Activated naive CD4-positive, alpha-beta T cell treated with anti-CD3 and anti-CD28 coated beads, Interleukin-2, amount 50 U/mL, for 24 hours (primary cell): ENCODE measurements at regions not wholly inside any gene's neighbourhood (a gene's known extent, or its start where the extent isn't known, plus 50 kb on each side); places are given as distances from the start of the nearest gene placed in this dataset.
"Not testable (repeated sequence)": the region's sequence is repeated elsewhere in the genome, so short reads cannot be mapped to it uniquely, and the experiment has no call there.

ENCODE experiments used
- H3K27ac Mint-ChIP-seq: one replicate; pipeline ENCODE4 v1.8.0; 2021; ENCODE audit warnings: mild to moderate bottlenecking, mixed read lengths
- H3K27me3 Mint-ChIP-seq: one replicate; pipeline ENCODE4 v1.8.0; 2021; ENCODE audit warnings: mixed read lengths
- H3K36me3 Mint-ChIP-seq: one replicate; pipeline ENCODE4 v1.8.0; 2021; ENCODE audit warnings: mixed read lengths
- H3K4me1 Mint-ChIP-seq: one replicate; pipeline ENCODE4 v1.8.0; 2021; ENCODE audit warnings: mixed read lengths
- H3K4me3 Mint-ChIP-seq: one replicate; pipeline ENCODE4 v1.8.0; 2021; ENCODE audit warnings: mild to moderate bottlenecking, mixed read lengths
- H3K9me3 Mint-ChIP-seq: one replicate; pipeline ENCODE4 v1.8.0; 2021; ENCODE audit warnings: mixed read lengths

DNA sequence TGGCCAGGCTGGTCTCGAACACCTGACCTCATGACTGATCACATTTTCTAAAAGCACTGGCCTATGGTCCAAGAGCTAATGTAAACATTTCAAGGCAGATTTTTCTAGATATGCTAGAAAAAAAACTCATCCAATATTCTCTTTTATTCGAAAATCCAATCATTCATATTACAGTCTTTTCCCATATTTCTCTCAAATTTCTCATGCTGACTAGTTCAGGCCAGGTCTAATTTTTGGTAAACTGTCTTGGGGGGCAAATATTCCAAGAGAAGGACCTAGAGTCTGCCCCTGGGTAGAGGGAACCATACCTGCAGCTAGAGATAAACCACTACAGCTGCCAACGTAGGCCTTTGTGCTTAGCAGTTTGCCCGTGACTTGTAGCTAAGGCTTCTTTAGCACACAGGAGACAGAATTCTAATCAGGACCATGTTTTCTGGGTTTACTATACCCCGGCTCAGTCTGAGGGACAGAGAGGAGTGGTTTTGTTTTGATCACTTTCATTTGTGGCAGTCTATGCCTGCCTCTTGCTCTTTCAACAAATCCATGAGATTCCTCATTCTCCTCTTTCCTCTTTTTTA lies 71.8 kb upstream of the CITED2 start:
- Mint-ChIP-seq H3K36me3 (no peaks in the 10 kb centered on the region), H3K4me1 (no peaks in the 10 kb centered on the region), H3K4me3 (no peak overlapping the region), H3K9me3 (no peaks in the 10 kb centered on the region), H3K27me3 (peaks cover 1% of the 10 kb centered on the region), H3K27ac (no peak overlapping the region)

DNA sequence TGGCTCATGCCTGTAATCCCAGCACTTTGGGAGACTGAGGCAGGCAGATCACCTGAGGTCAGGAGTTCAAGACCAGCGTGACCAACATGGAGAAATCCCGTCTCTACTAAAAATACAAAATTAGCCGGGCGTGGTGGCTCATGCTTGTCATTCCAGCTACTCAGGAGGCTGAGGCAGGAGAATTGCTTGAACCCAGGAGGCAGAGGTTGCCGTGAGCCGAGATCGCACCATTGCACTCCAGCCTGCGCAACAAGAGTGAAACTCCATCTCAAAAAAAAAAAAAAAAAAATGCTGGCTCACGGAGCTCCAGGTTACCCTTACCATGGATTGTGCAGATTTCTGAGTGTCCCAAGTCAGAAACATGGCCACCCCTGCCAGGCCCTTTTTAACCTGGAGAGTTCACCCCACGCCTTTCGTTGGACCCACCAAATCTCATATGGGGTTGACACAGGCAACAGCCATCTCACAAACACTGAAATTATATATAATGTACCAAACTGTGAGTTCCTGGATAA lies 69.9 kb upstream of the CITED2 start:
- H3K4me3 Mint-ChIP-seq, H3K36me3 Mint-ChIP-seq, H3K27ac Mint-ChIP-seq, H3K27me3 Mint-ChIP-seq, H3K4me1 Mint-ChIP-seq, H3K9me3 Mint-ChIP-seq: not testable (repeated sequence)

DNA sequence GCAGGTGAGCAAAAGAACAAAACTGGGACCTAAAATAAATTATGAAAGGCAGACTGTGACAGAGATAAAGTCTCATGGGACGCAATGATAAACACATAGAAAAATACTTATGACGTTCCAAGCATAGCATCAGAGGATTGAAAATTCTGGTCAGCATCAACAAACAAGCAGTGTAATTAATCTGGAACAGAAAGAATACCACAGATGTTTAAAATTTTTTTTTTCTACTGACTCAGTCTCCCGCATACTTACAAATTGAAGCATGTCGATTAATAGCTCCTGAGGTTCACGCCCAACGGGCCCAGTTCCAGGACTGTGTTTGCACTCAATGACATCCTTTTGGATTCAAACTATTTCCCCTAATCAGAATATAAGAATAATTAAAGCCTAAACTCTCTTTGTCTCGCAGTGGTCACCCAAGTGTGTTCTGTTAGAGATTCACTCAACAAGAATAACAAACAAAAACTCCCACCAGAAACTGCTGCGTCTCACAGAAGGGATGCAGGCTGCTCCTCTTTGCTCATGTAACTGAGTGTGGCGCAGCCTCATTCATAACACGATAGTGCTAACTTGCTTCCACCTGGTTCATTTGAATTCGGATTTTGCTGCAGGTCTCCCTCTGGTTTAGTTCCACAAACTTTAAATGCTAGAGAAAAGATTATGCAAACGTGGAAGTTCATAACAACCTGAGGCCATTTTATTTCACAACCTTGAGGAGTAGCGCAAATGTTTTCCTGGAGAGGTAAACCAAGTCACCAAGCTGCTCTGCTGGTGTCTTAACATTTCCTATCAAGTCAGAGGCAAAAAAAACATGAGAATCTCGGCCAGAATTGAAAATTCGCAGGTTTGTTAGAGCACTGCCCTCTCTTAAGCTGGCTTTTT lies 69.0 kb upstream of the CITED2 start:
- Mint-ChIP-seq H3K27me3 (peaks cover 1% of the 10 kb centered on the region), H3K4me1 (no peaks in the 10 kb centered on the region), H3K27ac (no peak overlapping the region), H3K4me3 (no peak overlapping the region), H3K9me3 (no peaks in the 10 kb centered on the region), H3K36me3 (no peaks in the 10 kb centered on the region)

DNA sequence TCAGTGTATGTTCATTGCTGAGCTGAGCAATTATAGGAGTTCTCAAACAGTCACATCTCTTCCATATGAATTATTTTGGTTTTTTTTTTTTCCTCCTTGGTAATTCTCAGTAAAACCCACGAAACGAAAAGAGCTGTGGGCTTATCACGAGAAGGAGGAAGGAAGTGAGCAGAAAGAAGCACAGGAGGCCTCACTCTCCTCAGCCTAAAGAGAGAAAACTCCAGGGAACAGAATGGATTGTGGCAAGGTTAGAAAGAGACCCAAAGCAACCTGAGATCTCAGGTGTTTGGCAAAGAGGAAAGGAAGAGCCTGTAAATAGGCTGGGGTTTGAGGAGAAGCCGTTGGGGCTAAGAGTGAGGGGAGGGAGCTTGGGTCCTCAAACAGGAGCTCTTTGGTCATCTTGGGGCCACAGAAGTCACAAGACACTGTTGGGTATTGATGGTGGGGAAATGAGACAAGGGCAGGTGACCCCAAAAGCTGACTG lies 67.8 kb upstream of the CITED2 start:
- H3K9me3 Mint-ChIP-seq, result no peaks in the 10 kb centered on the region
- no peaks in the 10 kb centered on the region for H3K4me1 Mint-ChIP-seq
- no peak overlapping the region for H3K4me3 Mint-ChIP-seq
- H3K27ac Mint-ChIP-seq, result no peak overlapping the region
- H3K27me3 Mint-ChIP-seq, result peaks cover 1% of the 10 kb centered on the region
- H3K36me3 Mint-ChIP-seq, result no peaks in the 10 kb centered on the region

DNA sequence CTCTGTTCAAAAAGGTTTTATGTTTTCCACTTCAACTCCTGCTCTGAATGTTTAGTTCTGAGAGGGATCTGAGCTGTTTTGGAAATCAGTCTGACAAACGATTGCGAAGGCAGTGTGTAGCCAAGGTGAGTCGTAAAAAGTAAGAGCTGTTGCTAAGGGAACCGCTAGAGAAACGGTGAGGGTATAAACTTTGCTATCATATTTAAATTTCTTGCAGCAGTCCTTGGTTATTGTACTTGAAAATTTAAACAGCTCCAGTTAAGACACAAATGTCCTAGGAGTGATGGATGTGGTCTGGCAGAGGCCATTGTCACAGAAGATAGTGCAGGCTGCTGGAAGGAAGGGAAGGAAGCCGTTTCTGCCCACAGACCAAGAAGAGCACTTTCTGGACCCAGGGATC lies 64.9 kb upstream of the CITED2 start:
- Mint-ChIP-seq H3K27ac (no peak overlapping the region), H3K4me3 (no peak overlapping the region), H3K9me3 (no peaks in the 10 kb centered on the region), H3K4me1 (no peaks in the 10 kb centered on the region), H3K36me3 (no peaks in the 10 kb centered on the region), H3K27me3 (peaks cover 1% of the 10 kb centered on the region)

DNA sequence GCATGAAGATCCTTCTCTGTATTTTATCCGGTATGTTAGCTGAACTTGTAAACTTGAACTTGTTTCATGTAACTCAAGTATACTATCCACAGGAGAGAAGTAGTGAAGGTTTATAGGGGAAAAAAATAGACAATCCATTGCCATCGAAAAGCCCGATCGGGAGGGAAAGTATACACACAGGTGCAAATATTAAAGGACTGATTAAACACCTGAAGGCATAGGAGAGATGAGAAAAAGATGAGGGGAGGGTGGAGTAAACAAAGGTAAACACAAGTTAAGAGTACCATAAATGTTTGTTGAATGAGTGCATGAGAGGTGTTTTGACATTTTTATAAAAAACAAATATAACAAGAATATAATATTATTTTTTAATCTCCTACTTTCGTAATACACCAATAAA lies 64.3 kb upstream of the CITED2 start:
- Mint-ChIP-seq H3K4me1 (no peaks in the 10 kb centered on the region), H3K27me3 (peaks cover 1% of the 10 kb centered on the region), H3K9me3 (no peaks in the 10 kb centered on the region), H3K27ac (no peak overlapping the region), H3K36me3 (no peaks in the 10 kb centered on the region), H3K4me3 (no peak overlapping the region)

DNA sequence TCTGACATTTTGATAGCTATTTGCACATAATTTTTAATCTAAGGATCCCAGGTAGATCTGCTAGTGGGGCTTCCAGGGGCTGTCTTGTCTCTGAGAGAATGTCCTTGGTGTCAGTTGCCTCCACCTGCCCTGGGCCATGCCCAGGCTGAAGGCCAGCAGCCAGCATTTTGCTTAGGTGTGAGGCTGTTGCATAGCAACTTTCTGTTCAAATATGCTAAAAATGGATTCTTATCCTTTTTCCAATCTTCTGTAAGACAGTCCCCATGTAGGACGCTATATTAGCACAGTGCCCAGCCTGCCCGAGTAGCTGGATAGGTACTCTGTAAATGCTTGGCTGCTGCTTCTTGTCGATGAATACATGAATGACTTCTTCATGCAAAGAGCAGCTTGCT lies 62.5 kb upstream of the CITED2 start:
- H3K27ac Mint-ChIP-seq, result no peak overlapping the region
- H3K9me3 Mint-ChIP-seq, result no peaks in the 10 kb centered on the region

DNA sequence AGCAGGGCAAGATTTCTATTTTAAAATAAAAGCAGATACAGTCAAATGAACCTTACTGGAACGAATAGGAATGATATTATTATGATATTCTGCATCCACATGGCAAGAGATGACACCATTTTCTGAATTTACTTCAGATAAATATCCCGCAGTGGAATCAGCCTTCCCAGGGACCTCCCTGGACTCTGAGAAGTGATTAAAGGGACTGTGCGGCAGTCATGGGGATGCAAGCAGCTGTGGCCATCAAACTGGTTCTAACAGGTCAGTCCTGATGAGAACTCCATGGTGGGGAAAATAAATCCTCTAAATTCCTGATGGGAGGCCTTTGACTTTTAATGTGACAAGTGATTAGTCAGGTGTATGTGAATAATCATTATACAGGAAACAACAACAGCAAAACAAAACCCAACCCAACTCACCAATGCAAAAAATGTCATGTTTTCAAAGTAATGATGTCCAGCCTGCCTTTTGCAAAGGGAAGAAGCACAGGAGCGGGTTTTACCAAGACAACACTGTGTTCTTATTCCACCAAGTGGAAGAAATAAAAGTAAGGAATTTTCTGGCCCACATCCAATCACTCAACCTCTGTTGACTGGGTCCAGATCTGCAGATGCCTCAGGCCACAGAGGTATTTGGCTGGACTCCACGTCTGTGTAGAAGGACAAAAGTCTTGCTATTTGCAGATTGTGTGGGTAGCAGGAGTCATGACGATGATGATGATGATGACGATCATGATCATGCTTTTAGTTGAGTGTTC lies 61.9 kb upstream of the CITED2 start:
- Mint-ChIP-seq H3K27ac (no peak overlapping the region), H3K36me3 (no peaks in the 10 kb centered on the region), H3K9me3 (no peaks in the 10 kb centered on the region), H3K27me3 (peaks cover 1% of the 10 kb centered on the region), H3K4me1 (no peaks in the 10 kb centered on the region), H3K4me3 (no peak overlapping the region)

More for the DNA sequence above, 62.5 kb upstream of the CITED2 start:
- no peaks in the 10 kb centered on the region for H3K36me3 Mint-ChIP-seq
- no peaks in the 10 kb centered on the region for H3K4me1 Mint-ChIP-seq
- no peak overlapping the region for H3K4me3 Mint-ChIP-seq
- H3K27me3 Mint-ChIP-seq, result peaks cover 1% of the 10 kb centered on the region

DNA sequence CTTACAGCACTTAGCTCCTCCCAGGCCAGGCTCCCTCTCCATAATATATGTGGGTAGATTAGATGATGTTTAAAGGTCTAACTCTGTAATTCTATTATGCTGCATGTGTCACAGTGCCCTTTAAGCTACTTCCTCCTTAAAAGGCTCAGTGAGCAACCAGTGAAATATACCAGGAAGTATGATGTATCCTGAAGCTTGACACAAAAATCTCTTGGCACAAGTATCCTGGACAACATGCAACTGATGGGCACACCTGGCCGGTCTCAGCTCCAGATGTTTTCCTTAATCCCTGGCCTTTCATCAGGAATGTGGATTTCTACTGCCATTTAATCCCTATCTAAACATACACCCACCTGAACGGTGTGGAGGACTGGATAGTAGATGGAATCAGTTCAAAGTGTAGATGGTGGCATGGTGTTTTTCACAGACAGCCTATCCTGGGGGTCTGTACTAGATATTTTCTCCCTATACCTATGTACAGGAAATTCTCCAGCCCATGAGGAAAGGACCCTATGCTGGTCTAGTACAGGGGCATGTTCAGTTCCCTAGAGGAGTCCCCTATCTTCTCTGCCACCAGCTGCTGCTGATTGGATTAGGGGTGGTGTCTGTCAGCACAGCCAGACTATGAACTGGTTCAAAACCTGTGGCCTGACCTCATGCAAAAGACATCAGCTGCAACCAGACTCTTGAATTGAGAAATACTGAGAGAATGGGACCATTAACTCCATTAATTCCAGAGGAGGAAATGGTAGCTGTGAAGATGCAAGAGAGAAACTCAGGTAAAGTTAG lies 59.4 kb upstream of the CITED2 start:
- H3K4me3 Mint-ChIP-seq, result no peak overlapping the region
- no peaks in the 10 kb centered on the region for H3K36me3 Mint-ChIP-seq
- H3K27me3 Mint-ChIP-seq, result no peaks in the 10 kb centered on the region
- no peak overlapping the region for H3K27ac Mint-ChIP-seq
- no peaks in the 10 kb centered on the region for H3K4me1 Mint-ChIP-seq
- H3K9me3 Mint-ChIP-seq, result no peaks in the 10 kb centered on the region

DNA sequence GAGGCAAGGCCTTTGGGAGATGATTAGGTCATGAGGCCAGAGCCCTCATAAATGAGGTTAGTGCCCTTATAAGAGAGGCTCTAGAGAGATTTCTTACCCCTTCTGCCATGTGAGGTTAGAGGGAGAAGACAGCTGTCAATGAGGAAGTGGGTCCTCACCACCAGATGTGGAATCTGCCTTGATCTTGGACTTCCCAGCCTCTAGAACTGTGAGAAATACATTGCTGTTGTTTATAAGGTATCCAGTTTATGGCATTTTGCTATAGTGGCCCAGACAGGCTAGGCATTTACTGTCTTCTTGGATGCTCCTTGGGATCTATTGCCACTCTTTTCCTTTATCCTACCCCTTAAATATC lies 57.1 kb upstream of the CITED2 start:
- Mint-ChIP-seq H3K36me3 (no peaks in the 10 kb centered on the region), H3K9me3 (no peaks in the 10 kb centered on the region), H3K4me1 (no peaks in the 10 kb centered on the region), H3K4me3 (no peak overlapping the region), H3K27me3 (no peaks in the 10 kb centered on the region), H3K27ac (no peak overlapping the region)

DNA sequence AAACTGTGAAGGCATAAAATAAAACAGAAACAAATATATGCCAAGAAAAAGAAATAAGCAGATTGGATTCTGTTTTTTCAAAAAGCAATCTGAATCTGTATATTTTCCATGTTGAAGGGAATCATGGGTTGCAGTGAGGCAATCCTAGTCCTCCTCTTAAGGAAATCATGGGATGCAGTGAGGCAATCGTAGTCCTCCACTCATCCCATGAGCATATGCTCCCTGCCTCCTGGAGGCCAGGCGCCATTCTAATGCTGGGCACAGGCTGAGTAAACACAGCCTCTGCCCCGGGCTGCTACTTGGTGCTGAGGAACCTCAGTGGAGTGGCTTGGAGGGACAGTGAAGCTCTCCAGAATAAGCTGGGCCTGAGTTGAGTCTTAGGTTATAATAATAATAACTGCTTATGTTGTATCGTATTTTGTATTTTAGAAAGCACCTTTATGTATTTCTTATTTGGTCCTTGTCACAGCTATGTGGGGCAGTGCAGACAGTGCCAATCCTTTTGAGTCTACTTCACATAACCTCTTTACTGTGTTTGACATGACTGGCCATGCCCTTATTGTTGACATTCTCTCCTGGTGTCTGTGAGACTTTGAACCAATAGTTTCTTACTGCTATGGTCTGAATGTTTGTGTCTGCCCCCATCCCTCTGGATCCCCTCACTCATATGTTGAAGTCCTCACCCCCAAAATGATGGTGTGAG lies 56.6 kb upstream of the CITED2 start:
- H3K27ac Mint-ChIP-seq, result no peak overlapping the region
- H3K27me3 Mint-ChIP-seq, result no peaks in the 10 kb centered on the region
- no peak overlapping the region for H3K4me3 Mint-ChIP-seq
- H3K9me3 Mint-ChIP-seq, result no peaks in the 10 kb centered on the region
- H3K4me1 Mint-ChIP-seq, result no peaks in the 10 kb centered on the region
- no peaks in the 10 kb centered on the region for H3K36me3 Mint-ChIP-seq

DNA sequence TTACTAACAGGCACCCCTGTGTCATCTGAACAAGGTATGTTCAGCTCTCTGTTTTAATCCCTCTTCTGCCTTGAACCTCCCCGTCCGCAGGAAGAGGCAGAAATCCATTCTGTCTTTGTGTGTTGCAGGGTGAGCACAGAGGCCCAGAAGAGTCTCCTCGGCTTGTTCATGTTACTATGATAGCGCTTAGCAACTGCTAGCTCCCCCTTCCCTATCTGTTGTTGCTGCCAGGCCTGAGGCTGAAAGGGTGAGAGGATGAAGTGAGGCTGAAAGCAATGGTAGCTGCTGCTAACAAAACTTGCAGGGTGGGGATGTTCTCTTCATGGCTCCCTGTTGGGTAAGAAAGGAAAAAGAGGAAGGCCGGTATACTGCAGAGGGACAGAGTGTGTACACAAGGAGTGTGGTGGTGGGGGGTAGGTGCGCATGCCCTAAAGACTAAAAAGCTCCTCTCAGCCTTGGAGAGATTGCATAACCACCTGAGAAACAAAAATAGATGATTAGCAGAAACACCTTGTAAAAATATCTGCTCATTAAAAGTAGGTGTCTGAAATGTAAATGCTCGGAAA lies 55.2 kb upstream of the CITED2 start:
- no peaks in the 10 kb centered on the region for H3K4me1 Mint-ChIP-seq
- no peak overlapping the region for H3K4me3 Mint-ChIP-seq
- no peaks in the 10 kb centered on the region for H3K36me3 Mint-ChIP-seq
- no peaks in the 10 kb centered on the region for H3K27me3 Mint-ChIP-seq
- no peaks in the 10 kb centered on the region for H3K9me3 Mint-ChIP-seq
- H3K27ac Mint-ChIP-seq, result no peak overlapping the region

DNA sequence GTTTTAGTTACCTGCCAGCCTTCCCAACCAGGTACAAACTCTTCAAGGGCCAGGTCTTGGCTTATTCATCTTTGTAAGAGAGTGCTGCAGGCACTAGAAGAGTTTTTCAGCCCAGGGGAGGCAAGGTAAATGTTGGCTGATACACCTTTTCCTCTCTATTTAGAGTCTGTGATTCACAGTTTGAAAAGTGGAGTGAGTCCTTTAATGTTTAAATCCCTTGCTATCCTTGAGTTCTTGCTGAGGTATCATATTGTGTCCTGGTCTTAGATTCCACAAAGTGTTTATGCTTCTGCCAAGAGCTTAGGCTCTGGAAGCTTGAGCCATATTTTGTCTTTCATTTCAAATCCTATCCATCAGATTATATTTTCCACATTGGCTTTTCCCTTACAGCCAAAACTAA lies 52.8 kb upstream of the CITED2 start:
- Mint-ChIP-seq H3K4me3 (no peak overlapping the region), H3K27me3 (peaks cover 2% of the 10 kb centered on the region), H3K4me1 (no peaks in the 10 kb centered on the region), H3K36me3 (no peaks in the 10 kb centered on the region), H3K9me3 (no peaks in the 10 kb centered on the region), H3K27ac (no peak overlapping the region)

DNA sequence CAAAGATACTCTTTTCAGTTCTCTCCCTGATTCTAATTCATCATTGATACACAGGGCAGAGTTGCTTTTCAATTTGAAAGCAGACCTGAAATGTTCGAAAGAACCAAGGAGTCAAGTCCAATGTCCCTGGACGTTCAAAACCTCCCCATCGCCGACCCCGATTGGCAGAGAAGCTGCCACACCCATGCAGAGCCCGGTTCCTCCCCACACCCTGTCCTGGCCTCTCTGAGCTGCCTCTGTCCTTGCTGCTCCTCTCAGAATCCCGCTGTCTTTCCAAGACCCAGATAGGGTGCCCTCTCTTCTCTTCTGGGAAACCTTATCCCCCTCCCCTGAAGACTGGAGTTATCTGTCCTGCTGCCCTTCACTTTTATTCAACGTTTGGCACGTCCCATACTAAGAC lies 52.3 kb upstream of the CITED2 start:
- peaks cover 2% of the 10 kb centered on the region for H3K27me3 Mint-ChIP-seq
- no peaks in the 10 kb centered on the region for H3K36me3 Mint-ChIP-seq
- H3K4me3 Mint-ChIP-seq, result no peak overlapping the region
- H3K4me1 Mint-ChIP-seq, result no peaks in the 10 kb centered on the region
- H3K9me3 Mint-ChIP-seq, result no peaks in the 10 kb centered on the region
- H3K27ac Mint-ChIP-seq, result no peak overlapping the region

DNA sequence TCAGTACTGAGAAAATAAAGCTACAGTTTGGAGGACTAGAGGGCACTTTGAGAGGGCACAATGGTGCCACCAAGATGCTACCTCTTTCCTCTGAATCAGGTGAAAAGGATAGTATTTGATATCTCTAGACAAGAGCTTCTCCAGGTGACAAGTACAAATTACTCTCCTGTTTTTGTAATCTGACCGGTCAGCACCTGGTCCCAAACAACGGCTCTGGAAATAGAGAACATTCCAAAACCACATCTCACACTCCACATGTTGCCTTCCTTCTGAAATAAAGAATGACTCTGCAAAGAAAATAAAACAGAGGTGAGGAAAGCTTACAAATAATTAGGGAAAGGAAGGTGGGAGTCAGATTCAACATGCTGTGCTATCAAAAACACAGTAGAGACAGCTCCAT lies 51.3 kb upstream of the CITED2 start:
- Mint-ChIP-seq H3K4me1 (no peaks in the 10 kb centered on the region), H3K36me3 (no peaks in the 10 kb centered on the region), H3K4me3 (no peak overlapping the region), H3K9me3 (no peaks in the 10 kb centered on the region), H3K27me3 (peaks cover 3% of the 10 kb centered on the region), H3K27ac (no peak overlapping the region)
